GM23338 (cell line): ENCODE measurements at regions not wholly inside any gene's neighbourhood (a gene's known extent, or its start where the extent isn't known, plus 50 kb on each side); places are given as distances from the start of the nearest gene placed in this dataset.

ENCODE experiments used
- ATAC-seq: fragments of 200-7000 bp; cut with Tn5 transposase; 3 replicates; pipeline ENCODE4 v1.9.1; 2020
- DNase-seq: peaks from one replicate; pipeline ENCODE4 v3.0.0-alpha.2; 2015; ENCODE audit warnings: low spot score
- H2AFZ ChIP-seq: fragments of 200-600 bp; sonication (generic); 2 replicates; pipeline ENCODE4 v1.8.0; 2016; ENCODE audit warnings: antibody characterized with exemption, mild to moderate bottlenecking, moderate library complexity
- H3F3A ChIP-seq: fragments of 200-600 bp; sonication (generic); replicated peaks from 2 replicates; pipeline ENCODE4 v1.8.0; 2017; ENCODE audit warnings: antibody characterized with exemption, mixed run types, low read depth
- H3K27ac ChIP-seq: fragments of 200-600 bp; sonication (generic); 2 replicates; pipeline ENCODE4 v1.6.1; 2016; ENCODE audit warnings: low read depth
- H3K27me3 ChIP-seq: fragments of 200-600 bp; sonication (generic); 2 replicates; pipeline ENCODE4 v1.8.0; 2016; ENCODE audit warnings: mild to moderate bottlenecking, mixed run types, moderate library complexity; ENCODE audit not compliant: insufficient read depth
- H3K36me3 ChIP-seq: fragments of 200-600 bp; sonication (generic); 2 replicates; pipeline ENCODE4 v1.8.0; 2016; ENCODE audit warnings: mild to moderate bottlenecking; ENCODE audit not compliant: insufficient read depth
- H3K4me1 ChIP-seq: fragments of 200-600 bp; sonication (generic); 2 replicates; pipeline ENCODE4 v1.8.0; 2016; ENCODE audit warnings: mild to moderate bottlenecking, moderate library complexity; ENCODE audit not compliant: insufficient read depth
- H3K4me2 ChIP-seq: fragments of 200-600 bp; sonication (generic); 2 replicates; pipeline ENCODE4 v1.7.1; 2017; ENCODE audit warnings: mixed run types
- H3K4me3 ChIP-seq: fragments of 200-600 bp; sonication (generic); 2 replicates; pipeline ENCODE4 v1.6.1; 2016; ENCODE audit warnings: mixed run types
- H3K79me2 ChIP-seq: fragments of 200-600 bp; sonication (generic); replicated peaks from 2 replicates; pipeline ENCODE4 v1.8.0; 2017; ENCODE audit warnings: mild to moderate bottlenecking; ENCODE audit not compliant: insufficient read depth
- H3K9me2 ChIP-seq: fragments of 200-600 bp; sonication (generic); 2 replicates; pipeline ENCODE4 v1.8.0; 2017; ENCODE audit not compliant: insufficient read depth
- H4K20me1 ChIP-seq: fragments of 200-600 bp; sonication (generic); replicated peaks from 2 replicates; pipeline ENCODE4 v1.8.0; 2017; ENCODE audit warnings: mild to moderate bottlenecking; ENCODE audit not compliant: insufficient read depth
- H3K27ac Mint-ChIP-seq: 2 replicates; pipeline ENCODE4 v1.8.0; 2020; ENCODE audit warnings: inconsistent platforms, mild to moderate bottlenecking, moderate library complexity, mixed read lengths
- H3K27me3 Mint-ChIP-seq: 3 replicates; pipeline ENCODE4 v1.8.0; 2022; ENCODE audit warnings: low read depth, mild to moderate bottlenecking, moderate library complexity, mixed read lengths, inconsistent platforms; ENCODE audit not compliant: insufficient read depth, poor library complexity
- H3K36me3 Mint-ChIP-seq: 3 replicates; pipeline ENCODE4 v1.8.0; 2021; ENCODE audit warnings: low read depth, mild to moderate bottlenecking, inconsistent platforms, moderate library complexity, mixed read lengths
- H3K4me1 Mint-ChIP-seq: 3 replicates; pipeline ENCODE4 v1.8.0; 2020; ENCODE audit warnings: mild to moderate bottlenecking, inconsistent platforms, mixed read lengths
- H3K4me3 Mint-ChIP-seq: 3 replicates; pipeline ENCODE4 v1.8.0; 2021; ENCODE audit warnings: moderate library complexity, mild to moderate bottlenecking, inconsistent platforms, mixed read lengths
- H3K9me3 Mint-ChIP-seq: 3 replicates; pipeline ENCODE4 v1.8.0; 2020; ENCODE audit warnings: moderate library complexity, mild to moderate bottlenecking, inconsistent platforms, mixed read lengths
- CREB1 ChIP-seq: fragments of 250-450 bp; sonication (Bioruptor Pico); IDR thresholded peaks from 2 replicates; pipeline ENCODE4 v1.5.0; 2020; ENCODE audit warnings: low read depth, mild to moderate bottlenecking, moderate library complexity
- CTCF ChIP-seq, 2 experiments: fragments of 200-600 bp in 1 of 2; sonication (generic) in 1 of 2; conservative IDR thresholded peaks; 2 replicates each; pipeline versions ENCODE4 v1.5.1 to v1.6.1; 2016 to 2017; ENCODE audit warnings: antibody characterized with exemption in 2 of 2, low read depth in 2 of 2, mild to moderate bottlenecking in 2 of 2, moderate library complexity in 1 of 2
- ETS1 ChIP-seq: IDR thresholded peaks from 2 replicates; pipeline ENCODE4 v1.6.1; 2016; ENCODE audit warnings: antibody characterized with exemption
- EZH2phosphoT487 ChIP-seq: fragments of 200-600 bp; sonication (generic); IDR thresholded peaks from one replicate; pipeline ENCODE4 v1.8.1; 2018; ENCODE audit warnings: antibody characterized with exemption; ENCODE audit not compliant: unreplicated experiment
- JUNB ChIP-seq: IDR thresholded peaks from one replicate; pipeline ENCODE4 v1.6.1; 2016; ENCODE audit warnings: antibody characterized with exemption; ENCODE audit not compliant: unreplicated experiment
- NANOG ChIP-seq: IDR thresholded peaks from 2 replicates; pipeline ENCODE4 v1.6.1; 2016; ENCODE audit warnings: antibody characterized with exemption, borderline replicate concordance
- STAT1 ChIP-seq: IDR thresholded peaks from one replicate; pipeline ENCODE4 v1.6.1; 2016; ENCODE audit warnings: antibody characterized with exemption; ENCODE audit not compliant: unreplicated experiment
- ZNF114 ChIP-seq: fragments of 250-450 bp; sonication (Bioruptor Pico); IDR thresholded peaks from 2 replicates; pipeline ENCODE4 v1.5.0; 2020; ENCODE audit warnings: mild to moderate bottlenecking, moderate library complexity
- TF ChIP-seq, protein P1 (sequence below): IDR thresholded peaks from one replicate; pipeline ENCODE4 v1.6.1; 2018; ENCODE audit warnings: antibody characterized with exemption; ENCODE audit not compliant: unreplicated experiment

GRCh38 chr4:16413814-16414555, 187.7 kb upstream of the TAPT1 start (continued):
- TF ChIP-seq, protein P1, sequence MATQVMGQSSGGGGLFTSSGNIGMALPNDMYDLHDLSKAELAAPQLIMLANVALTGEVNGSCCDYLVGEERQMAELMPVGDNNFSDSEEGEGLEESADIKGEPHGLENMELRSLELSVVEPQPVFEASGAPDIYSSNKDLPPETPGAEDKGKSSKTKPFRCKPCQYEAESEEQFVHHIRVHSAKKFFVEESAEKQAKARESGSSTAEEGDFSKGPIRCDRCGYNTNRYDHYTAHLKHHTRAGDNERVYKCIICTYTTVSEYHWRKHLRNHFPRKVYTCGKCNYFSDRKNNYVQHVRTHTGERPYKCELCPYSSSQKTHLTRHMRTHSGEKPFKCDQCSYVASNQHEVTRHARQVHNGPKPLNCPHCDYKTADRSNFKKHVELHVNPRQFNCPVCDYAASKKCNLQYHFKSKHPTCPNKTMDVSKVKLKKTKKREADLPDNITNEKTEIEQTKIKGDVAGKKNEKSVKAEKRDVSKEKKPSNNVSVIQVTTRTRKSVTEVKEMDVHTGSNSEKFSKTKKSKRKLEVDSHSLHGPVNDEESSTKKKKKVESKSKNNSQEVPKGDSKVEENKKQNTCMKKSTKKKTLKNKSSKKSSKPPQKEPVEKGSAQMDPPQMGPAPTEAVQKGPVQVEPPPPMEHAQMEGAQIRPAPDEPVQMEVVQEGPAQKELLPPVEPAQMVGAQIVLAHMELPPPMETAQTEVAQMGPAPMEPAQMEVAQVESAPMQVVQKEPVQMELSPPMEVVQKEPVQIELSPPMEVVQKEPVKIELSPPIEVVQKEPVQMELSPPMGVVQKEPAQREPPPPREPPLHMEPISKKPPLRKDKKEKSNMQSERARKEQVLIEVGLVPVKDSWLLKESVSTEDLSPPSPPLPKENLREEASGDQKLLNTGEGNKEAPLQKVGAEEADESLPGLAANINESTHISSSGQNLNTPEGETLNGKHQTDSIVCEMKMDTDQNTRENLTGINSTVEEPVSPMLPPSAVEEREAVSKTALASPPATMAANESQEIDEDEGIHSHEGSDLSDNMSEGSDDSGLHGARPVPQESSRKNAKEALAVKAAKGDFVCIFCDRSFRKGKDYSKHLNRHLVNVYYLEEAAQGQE: no peak
- TF ChIP-seq EZH2phosphoT487 (no peak), ZNF114 (CRISPR knock-in tag) (no peak), CTCF (conservative IDR thresholded peaks at IDR 0.05; ENCODE audit: low read depth in 2 of 2) (no peak)

DNA sequence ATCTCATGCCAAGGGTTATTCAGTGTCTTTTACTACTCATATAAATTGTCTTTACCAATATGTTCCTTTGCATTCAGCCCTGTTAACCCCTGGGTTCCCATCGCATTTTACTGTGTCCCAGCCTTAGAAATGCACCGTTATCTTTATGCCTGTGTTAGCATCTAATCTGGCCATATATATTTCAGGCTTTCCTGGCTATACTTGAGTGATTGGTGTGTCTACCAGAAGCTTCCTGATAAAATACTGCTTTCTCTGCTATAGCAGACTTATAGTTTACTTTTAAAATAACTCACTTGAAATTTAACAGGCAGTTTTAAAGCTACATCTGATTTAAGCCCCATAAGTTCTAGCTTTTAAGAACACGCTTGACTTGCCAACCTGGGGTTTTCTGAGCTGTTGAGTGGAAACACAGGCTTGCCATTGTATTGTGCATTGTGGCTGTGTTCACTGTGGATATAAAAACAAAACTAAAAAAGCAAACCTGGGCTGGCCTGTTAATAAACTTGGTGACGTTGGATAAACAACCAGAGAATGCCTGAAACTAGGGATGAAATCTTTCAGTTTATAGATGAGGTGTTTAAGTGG, 185.3 kb upstream of the TAPT1 start:
- no peak overlapping the region for H3K27ac ChIP-seq
- H2AFZ ChIP-seq: no peak overlapping the region
- no peak overlapping the region for H3K4me3 Mint-ChIP-seq
- no peak overlapping the region for H3K4me2 ChIP-seq
- no peaks in the 10 kb centered on the region for H3K9me2 ChIP-seq
- H3F3A ChIP-seq: no peaks in the 10 kb centered on the region
- peaks cover 3% of the 10 kb centered on the region; the same call in 2 of the 3 replicates for H3K4me1 Mint-ChIP-seq
- peaks cover 17% of the 10 kb centered on the region for H3K9me3 Mint-ChIP-seq
- ATAC-seq (no peak), DNase-seq (no peak)
- H3K27ac Mint-ChIP-seq: no peak overlapping the region
- no peaks in the 10 kb centered on the region for H3K27me3 ChIP-seq
- no peaks in the 10 kb centered on the region for H3K79me2 ChIP-seq
- H3K4me1 ChIP-seq: no peaks in the 10 kb centered on the region
- peaks cover 6% of the 10 kb centered on the region; the same call in 2 of the 3 replicates for H3K36me3 Mint-ChIP-seq
- H4K20me1 ChIP-seq: no peaks in the 10 kb centered on the region
- H3K4me3 ChIP-seq: no peak overlapping the region
- no peaks in the 10 kb centered on the region for H3K36me3 ChIP-seq
- H3K27me3 Mint-ChIP-seq: no peaks in the 10 kb centered on the region
- TF ChIP-seq NANOG (no peak), CREB1 (CRISPR knock-in tag) (no peak), ZNF114 (CRISPR knock-in tag) (no peak), STAT1 (no peak), JUNB (no peak), CTCF (conservative IDR thresholded peaks at IDR 0.05; ENCODE audit: low read depth in 2 of 2) (no peak), ETS1 (no peak)
